KMS-11 (cell line): ENCODE measurements at regions not wholly inside any gene's neighbourhood (a gene's known extent, or its start where the extent isn't known, plus 50 kb on each side); places are given as distances from the start of the nearest gene placed in this dataset.

ENCODE experiments used
- H2AFZ ChIP-seq: fragments of 200-600 bp; sonication (generic); 2 replicates; pipeline ENCODE4 v1.6.1; 2016; ENCODE audit warnings: antibody characterized with exemption, mixed run types, low read depth
- H3K27ac ChIP-seq: fragments of 200-600 bp; sonication (generic); 2 replicates; pipeline ENCODE4 v1.6.1; 2016; ENCODE audit warnings: mild to moderate bottlenecking, mixed run types
- H3K27me3 ChIP-seq: fragments of 200-600 bp; sonication (generic); 2 replicates; pipeline ENCODE4 v1.6.1; 2017; ENCODE audit warnings: mild to moderate bottlenecking, low read depth, mixed run types, moderate library complexity; ENCODE audit not compliant: insufficient read depth
- H3K36me3 ChIP-seq: fragments of 200-600 bp; sonication (generic); 2 replicates; pipeline ENCODE4 v1.6.1; 2017; ENCODE audit warnings: mild to moderate bottlenecking, mixed run types; ENCODE audit not compliant: insufficient read depth
- H3K4me1 ChIP-seq: fragments of 200-600 bp; sonication (generic); 2 replicates; pipeline ENCODE4 v1.6.1; 2016; ENCODE audit warnings: mild to moderate bottlenecking, low read depth, mixed run types; ENCODE audit not compliant: poor library complexity, severe bottlenecking
- H3K4me2 ChIP-seq: fragments of 200-600 bp; sonication (generic); 2 replicates; pipeline ENCODE4 v1.7.0; 2016; ENCODE audit warnings: mild to moderate bottlenecking, mixed run types
- H3K4me3 ChIP-seq: fragments of 200-600 bp; sonication (generic); IDR thresholded peaks from 2 replicates; pipeline ENCODE4 v1.6.1; 2017; ENCODE audit warnings: low read depth, low read length, mixed read lengths; ENCODE audit not compliant: insufficient read depth
- H3K79me2 ChIP-seq: fragments of 200-600 bp; sonication (generic); 2 replicates; pipeline ENCODE4 v1.6.1; 2016; ENCODE audit warnings: low read depth, mixed run types; ENCODE audit not compliant: insufficient read depth
- H3K9ac ChIP-seq: fragments of 200-600 bp; sonication (generic); 2 replicates; pipeline ENCODE4 v1.6.1; 2016; ENCODE audit warnings: mild to moderate bottlenecking, mixed run types
- H4K20me1 ChIP-seq: fragments of 200-600 bp; sonication (generic); 2 replicates; pipeline ENCODE4 v1.6.1; 2016; ENCODE audit warnings: mild to moderate bottlenecking, mixed run types; ENCODE audit not compliant: insufficient read depth
- TF ChIP-seq, protein P1 (sequence below): fragments of 200-600 bp; sonication (generic); conservative IDR thresholded peaks from 2 replicates; pipeline ENCODE4 v1.6.1; 2017; ENCODE audit warnings: low read depth, mild to moderate bottlenecking, antibody characterized with exemption, low read length, moderate library complexity, mixed read lengths

DNA sequence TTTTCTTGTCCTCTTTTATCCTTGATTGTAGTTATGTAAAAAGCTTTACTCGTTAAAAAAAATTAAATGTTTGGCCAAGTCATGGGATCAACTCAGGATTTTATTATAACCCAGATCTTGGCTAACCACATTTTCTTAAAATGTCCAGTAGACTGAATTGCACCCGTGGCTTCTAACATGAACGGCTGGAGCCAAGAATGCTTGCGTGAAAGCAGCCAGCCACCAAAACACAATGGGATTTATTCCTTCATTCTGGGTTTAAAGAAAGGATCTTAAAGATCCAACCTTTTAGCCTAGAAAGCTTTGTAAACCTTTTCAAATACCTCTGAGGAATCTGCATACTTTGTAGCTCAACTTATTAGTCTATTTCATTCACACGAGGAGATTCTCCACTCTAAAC, 404.4 kb downstream of the USP25 start:
- H3K9ac ChIP-seq: no peak overlapping the region
- H3K4me1 ChIP-seq: no peaks in the 10 kb centered on the region
- H4K20me1 ChIP-seq: no peaks in the 10 kb centered on the region
- H3K4me2 ChIP-seq: no peak overlapping the region
- no peak overlapping the region for H3K4me3 ChIP-seq
- TF ChIP-seq, protein P1, sequence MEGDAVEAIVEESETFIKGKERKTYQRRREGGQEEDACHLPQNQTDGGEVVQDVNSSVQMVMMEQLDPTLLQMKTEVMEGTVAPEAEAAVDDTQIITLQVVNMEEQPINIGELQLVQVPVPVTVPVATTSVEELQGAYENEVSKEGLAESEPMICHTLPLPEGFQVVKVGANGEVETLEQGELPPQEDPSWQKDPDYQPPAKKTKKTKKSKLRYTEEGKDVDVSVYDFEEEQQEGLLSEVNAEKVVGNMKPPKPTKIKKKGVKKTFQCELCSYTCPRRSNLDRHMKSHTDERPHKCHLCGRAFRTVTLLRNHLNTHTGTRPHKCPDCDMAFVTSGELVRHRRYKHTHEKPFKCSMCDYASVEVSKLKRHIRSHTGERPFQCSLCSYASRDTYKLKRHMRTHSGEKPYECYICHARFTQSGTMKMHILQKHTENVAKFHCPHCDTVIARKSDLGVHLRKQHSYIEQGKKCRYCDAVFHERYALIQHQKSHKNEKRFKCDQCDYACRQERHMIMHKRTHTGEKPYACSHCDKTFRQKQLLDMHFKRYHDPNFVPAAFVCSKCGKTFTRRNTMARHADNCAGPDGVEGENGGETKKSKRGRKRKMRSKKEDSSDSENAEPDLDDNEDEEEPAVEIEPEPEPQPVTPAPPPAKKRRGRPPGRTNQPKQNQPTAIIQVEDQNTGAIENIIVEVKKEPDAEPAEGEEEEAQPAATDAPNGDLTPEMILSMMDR: no peak
- H3K27ac ChIP-seq: no peak overlapping the region
- no peak overlapping the region for H2AFZ ChIP-seq
- no peaks in the 10 kb centered on the region for H3K36me3 ChIP-seq
- no peaks in the 10 kb centered on the region for H3K79me2 ChIP-seq
- H3K27me3 ChIP-seq: no peaks in the 10 kb centered on the region

DNA sequence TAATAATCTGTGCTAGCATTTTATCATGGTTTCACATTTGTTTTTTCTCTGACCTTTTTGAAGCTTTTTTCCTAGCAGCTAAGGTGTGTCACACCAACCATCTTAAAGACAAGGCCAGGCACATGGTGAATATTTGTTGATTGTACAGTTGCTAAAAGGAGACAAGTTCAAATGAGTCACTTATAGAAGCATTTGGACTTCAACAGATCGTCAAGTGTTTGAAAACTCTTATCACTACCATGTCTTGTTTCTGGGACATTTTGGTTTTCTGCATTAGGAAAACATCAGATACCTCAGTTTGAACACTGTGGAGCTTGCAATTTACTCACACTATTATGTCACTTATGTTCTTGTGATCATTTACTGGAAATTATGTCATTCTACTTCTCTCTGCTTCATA, 407.3 kb downstream of the USP25 start:
- no peak overlapping the region for H2AFZ ChIP-seq
- TF ChIP-seq, protein P1: no peak
- H3K36me3 ChIP-seq: no peaks in the 10 kb centered on the region
- no peaks in the 10 kb centered on the region for H3K4me1 ChIP-seq
- H3K27ac ChIP-seq: no peak overlapping the region
- no peak overlapping the region for H3K4me2 ChIP-seq
- no peaks in the 10 kb centered on the region for H3K27me3 ChIP-seq
- H3K9ac ChIP-seq: no peak overlapping the region
- no peak overlapping the region for H3K4me3 ChIP-seq
- no peaks in the 10 kb centered on the region for H3K79me2 ChIP-seq
- H4K20me1 ChIP-seq: no peaks in the 10 kb centered on the region

DNA sequence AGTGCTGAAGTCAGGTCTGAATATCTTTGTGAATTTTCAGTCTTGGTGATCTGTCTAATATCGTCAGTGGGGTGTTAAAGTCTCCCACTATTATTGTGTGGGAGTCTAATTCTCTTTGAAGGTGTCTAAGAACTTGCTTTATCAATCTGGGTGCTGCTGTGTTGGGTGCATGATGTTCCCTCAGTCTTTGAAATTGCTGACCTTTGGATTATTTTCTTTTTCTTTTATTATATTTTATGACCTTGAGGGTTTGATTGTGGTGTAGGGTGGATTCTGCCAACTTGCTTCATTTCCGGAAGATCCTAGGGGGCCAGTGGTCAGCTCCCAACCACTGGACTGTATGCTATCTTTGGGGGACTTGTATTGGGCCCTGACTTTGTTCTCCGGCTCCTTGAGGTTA, 415.3 kb downstream of the USP25 start:
- H3K4me3 ChIP-seq: no peak overlapping the region
- H3K36me3 ChIP-seq: no peaks in the 10 kb centered on the region
- H3K27me3 ChIP-seq: no peaks in the 10 kb centered on the region
- H4K20me1 ChIP-seq: no peaks in the 10 kb centered on the region
- H3K4me1 ChIP-seq: no peaks in the 10 kb centered on the region
- H3K9ac ChIP-seq: no peak overlapping the region
- no peaks in the 10 kb centered on the region for H3K79me2 ChIP-seq
- no peak overlapping the region for H3K4me2 ChIP-seq
- TF ChIP-seq, protein P1: no peak
- H2AFZ ChIP-seq: no peak overlapping the region
- H3K27ac ChIP-seq: no peak overlapping the region

DNA sequence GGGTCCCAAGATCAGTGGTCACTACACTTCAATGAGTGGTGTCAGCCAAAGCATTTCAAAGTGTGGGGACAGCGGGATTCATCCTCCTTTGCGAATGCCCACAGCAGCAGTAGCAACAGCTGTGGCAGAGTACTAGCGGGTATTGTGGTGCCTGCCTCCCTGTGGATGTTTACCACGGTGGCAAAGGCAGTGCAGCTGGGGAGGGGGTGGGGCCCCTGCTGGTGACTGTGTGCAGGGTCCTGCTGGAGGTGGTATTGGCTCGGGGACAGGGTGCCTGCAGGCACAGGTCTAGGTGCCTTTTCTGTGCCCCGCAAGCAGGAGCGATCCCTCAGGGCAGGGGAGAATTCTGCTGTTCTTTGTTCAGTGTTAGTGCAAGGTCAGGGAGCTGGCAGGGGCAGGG, 415.7 kb downstream of the USP25 start:
- Histone ChIP-seq H3K27ac (no peak overlapping the region), H3K4me1 (no peaks in the 10 kb centered on the region), H4K20me1 (no peaks in the 10 kb centered on the region), H3K36me3 (no peaks in the 10 kb centered on the region), H2AFZ (no peak overlapping the region), H3K79me2 (no peaks in the 10 kb centered on the region), H3K9ac (no peak overlapping the region), H3K27me3 (no peaks in the 10 kb centered on the region), H3K4me2 (no peak overlapping the region), H3K4me3 (no peak overlapping the region)
- TF ChIP-seq, protein P1: no peak

DNA sequence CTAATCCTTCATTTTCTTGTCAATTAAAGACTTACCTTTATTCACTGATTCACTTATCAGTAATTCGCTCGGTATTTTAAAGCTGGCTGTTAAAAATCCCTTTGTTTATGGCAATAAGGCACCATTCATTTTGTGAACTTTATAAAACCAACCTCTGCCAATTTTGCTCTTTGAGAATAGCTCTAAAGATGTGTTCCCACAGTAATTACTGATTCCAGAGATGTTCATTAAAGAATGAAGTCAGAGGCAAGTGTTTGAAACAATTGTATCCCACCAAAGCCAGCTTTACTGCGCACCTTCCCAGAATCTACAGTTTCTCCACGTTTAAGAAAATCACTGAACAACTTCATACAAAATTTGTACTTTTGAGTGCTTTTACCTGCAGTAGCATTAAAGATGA, 424.5 kb downstream of the USP25 start:
- H3K4me2 ChIP-seq: no peak overlapping the region
- H2AFZ ChIP-seq: no peak overlapping the region
- no peaks in the 10 kb centered on the region for H4K20me1 ChIP-seq
- H3K4me1 ChIP-seq: no peaks in the 10 kb centered on the region
- H3K36me3 ChIP-seq: no peaks in the 10 kb centered on the region
- H3K79me2 ChIP-seq: no peaks in the 10 kb centered on the region
- TF ChIP-seq, protein P1: no peak
- H3K4me3 ChIP-seq: no peak overlapping the region
- H3K27ac ChIP-seq: no peak overlapping the region
- no peak overlapping the region for H3K9ac ChIP-seq
- no peaks in the 10 kb centered on the region for H3K27me3 ChIP-seq
